Epithelial cell of esophagus (primary cell): ENCODE measurements at regions not wholly inside any gene's neighbourhood (a gene's known extent, or its start where the extent isn't known, plus 50 kb on each side); places are given as distances from the start of the nearest gene placed in this dataset.
"Not testable (repeated sequence)": the region's sequence is repeated elsewhere in the genome, so short reads cannot be mapped to it uniquely, and the experiment has no call there.

Experiments
- DNase-seq: peaks from one replicate; pipeline ENCODE4 v3.0.0; 2010; ENCODE audit warnings: low read depth
- H3K4me3 ChIP-seq: 2 replicates; pipeline ENCODE4 v1.5.1; 2011; ENCODE audit warnings: mild to moderate bottlenecking, low read length, control low read depth
- TF ChIP-seq, protein P1 (sequence below): IDR thresholded peaks from 2 replicates; pipeline ENCODE4 v1.5.1; 2011; ENCODE audit warnings: low read depth, mild to moderate bottlenecking, low read length, control low read depth, inconsistent platforms; ENCODE audit not compliant: insufficient read depth; ENCODE audit errors: missing control alignments

DNA sequence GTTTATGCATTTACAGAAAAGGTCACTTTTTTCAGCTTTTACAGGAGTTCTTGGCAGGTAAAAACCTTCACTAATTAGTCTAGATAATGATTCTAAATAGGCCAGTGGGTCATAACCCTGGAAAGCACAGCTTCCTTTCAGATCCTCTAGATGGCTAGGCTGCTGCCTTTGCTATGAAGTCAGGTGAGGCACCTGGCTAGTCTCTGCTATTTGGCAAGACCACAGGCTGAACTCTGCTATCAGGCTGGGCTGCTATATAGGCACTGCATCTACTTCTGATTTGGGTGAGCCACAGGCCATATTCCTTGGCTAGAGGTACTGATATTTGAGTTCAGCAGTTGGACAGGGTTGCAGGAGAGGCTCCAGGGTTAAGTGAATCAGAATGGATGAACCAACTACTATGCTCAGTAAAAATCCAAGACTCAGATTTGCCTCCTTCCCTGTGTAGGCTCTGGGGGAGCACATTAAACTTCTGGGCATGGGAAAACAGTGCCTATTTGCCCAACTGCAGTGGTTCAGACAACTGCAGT lies 665.7 kb upstream of the TBL1XR1 start:
- no peak for DNase-seq

DNA sequence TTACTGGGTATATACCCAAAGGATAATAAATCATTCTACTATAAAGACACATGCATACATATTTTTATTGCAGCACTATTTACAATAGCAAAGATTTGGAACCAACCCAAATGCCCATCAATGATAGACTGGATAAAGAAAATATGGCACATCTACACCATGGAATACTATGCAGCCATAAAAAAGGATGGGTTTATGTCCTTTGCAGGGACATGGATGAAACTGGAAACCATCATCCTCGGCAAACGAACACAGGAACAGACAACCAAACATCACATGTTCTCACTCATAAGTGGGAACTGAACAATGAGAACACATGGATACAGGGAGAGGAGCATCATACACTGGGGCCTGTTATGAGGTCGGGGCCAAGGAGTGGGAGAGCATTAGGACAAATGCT lies 665.0 kb upstream of the KCNMB2 start:
- DNase-seq, H3K4me3 ChIP-seq: not testable (repeated sequence)

More for the DNA sequence above, 665.7 kb upstream of the TBL1XR1 start:
- no peak overlapping the region for H3K4me3 ChIP-seq
- TF ChIP-seq, protein P1, sequence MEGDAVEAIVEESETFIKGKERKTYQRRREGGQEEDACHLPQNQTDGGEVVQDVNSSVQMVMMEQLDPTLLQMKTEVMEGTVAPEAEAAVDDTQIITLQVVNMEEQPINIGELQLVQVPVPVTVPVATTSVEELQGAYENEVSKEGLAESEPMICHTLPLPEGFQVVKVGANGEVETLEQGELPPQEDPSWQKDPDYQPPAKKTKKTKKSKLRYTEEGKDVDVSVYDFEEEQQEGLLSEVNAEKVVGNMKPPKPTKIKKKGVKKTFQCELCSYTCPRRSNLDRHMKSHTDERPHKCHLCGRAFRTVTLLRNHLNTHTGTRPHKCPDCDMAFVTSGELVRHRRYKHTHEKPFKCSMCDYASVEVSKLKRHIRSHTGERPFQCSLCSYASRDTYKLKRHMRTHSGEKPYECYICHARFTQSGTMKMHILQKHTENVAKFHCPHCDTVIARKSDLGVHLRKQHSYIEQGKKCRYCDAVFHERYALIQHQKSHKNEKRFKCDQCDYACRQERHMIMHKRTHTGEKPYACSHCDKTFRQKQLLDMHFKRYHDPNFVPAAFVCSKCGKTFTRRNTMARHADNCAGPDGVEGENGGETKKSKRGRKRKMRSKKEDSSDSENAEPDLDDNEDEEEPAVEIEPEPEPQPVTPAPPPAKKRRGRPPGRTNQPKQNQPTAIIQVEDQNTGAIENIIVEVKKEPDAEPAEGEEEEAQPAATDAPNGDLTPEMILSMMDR, result no peak

DNA sequence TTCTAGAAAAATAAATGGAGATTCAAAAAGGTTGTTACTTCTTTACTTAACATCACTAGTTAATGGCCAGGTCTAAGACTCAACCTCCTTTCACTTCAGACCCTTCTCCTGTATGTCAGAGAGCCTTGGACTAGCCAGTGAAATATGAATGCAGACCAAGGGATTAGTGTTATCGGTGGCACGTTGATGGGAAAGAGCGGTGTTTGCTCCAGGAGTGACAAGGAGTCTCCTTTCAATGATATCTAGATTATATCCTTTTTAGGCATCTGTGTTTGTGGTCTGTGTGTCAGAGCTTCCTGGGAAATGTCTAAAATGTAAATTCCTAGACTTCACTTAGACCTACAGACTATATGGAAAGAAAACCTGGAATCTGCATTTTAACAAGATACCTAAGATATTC lies 658.0 kb upstream of the KCNMB2 start:
- no peak for DNase-seq
- no peak overlapping the region for H3K4me3 ChIP-seq
- TF ChIP-seq, protein P1, result no peak

DNA sequence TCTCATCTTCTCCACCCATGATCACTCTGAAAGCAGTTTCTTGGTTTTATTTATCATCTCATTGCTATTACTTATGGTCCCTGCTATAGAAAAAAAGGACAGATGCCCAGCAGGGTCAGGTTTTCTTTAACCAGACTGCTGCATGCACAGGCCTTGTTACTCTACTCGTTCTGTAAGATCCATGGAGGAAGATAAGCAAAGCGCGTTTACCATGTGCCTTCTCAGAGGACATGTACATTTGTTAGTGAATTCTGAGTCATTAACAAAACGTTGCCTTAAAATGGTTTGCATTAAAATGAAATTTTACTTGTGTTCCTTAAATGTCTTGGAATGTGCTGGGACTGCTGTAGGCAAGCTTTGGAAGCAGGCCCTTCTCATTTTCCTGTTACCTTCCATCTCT lies 657.3 kb upstream of the KCNMB2 start:
- TF ChIP-seq, protein P1, result no peak
- no peak for DNase-seq
- H3K4me3 ChIP-seq, result no peak overlapping the region

DNA sequence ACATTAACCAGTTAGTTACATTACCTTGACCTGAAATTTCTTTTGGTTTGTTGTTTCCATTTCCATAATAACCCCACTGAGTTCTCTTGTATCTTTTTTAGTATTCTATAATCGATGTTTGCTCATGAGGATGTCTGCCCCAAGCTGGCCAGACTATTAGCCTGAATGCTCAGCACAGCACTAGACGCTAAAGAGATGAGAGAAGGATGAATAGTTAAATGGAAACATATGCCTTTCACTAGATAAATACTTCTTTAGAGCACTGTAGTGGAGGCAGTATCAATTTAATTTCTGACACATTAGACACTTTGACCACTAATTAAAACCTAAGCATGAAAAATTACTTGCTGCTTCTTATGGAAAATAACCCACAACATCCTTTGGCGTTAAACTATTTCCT lies 654.9 kb upstream of the KCNMB2 start:
- H3K4me3 ChIP-seq, result no peak overlapping the region
- no peak for DNase-seq
- TF ChIP-seq, protein P1, result no peak

DNA sequence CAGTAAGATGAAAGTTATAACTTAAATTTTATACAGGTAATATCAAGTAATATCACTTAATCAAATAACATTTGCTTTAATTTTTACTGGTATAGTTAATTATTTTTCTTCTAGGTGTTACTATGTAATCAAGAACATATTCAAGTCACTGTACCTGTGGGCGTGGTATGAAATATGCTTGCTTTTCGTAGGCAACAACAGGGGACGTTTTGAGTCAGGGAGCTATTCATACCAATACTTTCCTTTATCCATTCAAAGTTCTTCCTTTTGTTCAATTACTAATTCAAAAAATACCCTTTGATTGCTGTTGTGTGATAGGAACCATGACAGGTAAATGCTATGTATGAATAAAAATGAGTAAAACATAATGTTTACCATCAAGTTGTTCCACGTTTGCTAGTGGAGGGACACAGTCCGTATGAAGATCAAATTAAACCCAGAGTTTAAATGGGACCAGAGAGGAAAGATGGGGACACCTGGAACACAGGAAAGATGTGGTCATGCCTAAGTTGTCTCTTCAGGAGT lies 654.0 kb upstream of the KCNMB2 start:
- TF ChIP-seq, protein P1, result no peak
- no peak for DNase-seq
- no peak overlapping the region for H3K4me3 ChIP-seq

DNA sequence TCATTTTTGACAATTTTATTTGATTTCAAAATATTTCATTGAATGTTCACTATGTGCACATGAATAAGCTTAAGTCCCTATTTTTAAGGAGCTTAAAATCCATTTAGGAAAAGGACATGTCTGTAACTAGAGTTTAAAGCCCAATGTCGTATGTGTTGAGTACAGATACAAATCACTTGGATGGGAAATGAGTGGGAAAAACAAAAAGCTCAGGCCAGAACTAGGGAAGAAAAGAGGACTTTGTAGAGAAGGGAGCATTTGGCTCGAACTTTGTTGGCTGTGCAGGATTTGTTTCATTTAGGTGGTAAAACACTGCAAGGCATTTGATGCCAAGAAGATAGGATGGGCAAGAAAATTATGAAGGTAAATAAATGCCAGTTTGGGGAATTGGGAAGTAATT lies 653.1 kb upstream of the KCNMB2 start:
- DNase-seq, result no peak
- TF ChIP-seq, protein P1, result no peak
- H3K4me3 ChIP-seq, result no peak overlapping the region
